ENCODE measurements at regions not wholly inside any gene's neighbourhood (a gene's known extent, or its start where the extent isn't known, plus 50 kb on each side); places are given as distances from the start of the nearest gene placed in this dataset.
"Not testable (repeated sequence)": the region's sequence is repeated elsewhere in the genome, so short reads cannot be mapped to it uniquely, and the experiment has no call there.

DNA sequence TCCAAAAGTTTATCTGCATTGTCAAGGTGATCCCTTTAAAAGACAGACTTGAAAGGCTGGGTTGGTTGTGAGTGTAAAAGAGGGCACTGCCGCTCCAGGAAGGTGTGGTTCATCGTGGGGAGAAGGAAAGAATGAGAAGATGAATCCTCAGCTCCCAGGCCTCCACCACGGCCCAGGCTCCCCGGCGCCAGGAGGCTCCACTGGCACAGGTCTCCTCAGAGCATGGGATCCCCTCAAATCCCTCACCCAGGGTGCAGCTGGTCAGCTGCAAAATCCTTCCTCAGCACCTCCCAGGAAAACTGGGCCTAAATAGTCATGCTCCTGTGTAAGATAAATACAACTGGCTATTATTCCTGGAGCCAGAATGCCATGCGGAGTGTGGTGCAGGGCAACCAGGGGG is 221.1 kb downstream of the ZNF516 start:
- Mint-ChIP-seq H3K27me3 (peaks cover 1 to 2% of the 10 kb centered on the region in 2 donors), H3K4me3 (no peak overlapping the region), H3K4me1 (no peaks in the 10 kb centered on the region), H3K27ac (no peak overlapping the region), H3K9me3 (peaks cover 0 to 4% (median 0%) of the 10 kb centered on the region in 8 donors), H3K36me3 (no peaks in the 10 kb centered on the region)
- intact Hi-C loops (cut with micrococcal nuclease) = no loop called here
- no peaks in the 10 kb centered on the region for H3K4me1 ChIP-seq (ENCODE audit: insufficient read depth, low read length)
- H3K27ac ChIP-seq (ENCODE audit: low read depth, low read length) = no peak overlapping the region
- POLR2A ChIA-PET (ENCODE audit: partially characterized antibody) = no interaction called here
- DNase-seq = no peak
- no peak overlapping the region for H3K4me3 ChIP-seq (ENCODE audit: low read length in 2 of 2)
- no peaks in the 10 kb centered on the region for H3K36me3 ChIP-seq (ENCODE audit: insufficient read depth, low read length)
- no peaks in the 10 kb centered on the region for H3K27me3 ChIP-seq (ENCODE audit: insufficient read depth, low read length)
- H3K9me3 ChIP-seq (ENCODE audit: control insufficient read depth in 1 of 2, low read length in 2 of 2) = no peaks in the 10 kb centered on the region
- CTCF ChIA-PET (ENCODE audit: partially characterized antibody) = no interaction called here

DNA sequence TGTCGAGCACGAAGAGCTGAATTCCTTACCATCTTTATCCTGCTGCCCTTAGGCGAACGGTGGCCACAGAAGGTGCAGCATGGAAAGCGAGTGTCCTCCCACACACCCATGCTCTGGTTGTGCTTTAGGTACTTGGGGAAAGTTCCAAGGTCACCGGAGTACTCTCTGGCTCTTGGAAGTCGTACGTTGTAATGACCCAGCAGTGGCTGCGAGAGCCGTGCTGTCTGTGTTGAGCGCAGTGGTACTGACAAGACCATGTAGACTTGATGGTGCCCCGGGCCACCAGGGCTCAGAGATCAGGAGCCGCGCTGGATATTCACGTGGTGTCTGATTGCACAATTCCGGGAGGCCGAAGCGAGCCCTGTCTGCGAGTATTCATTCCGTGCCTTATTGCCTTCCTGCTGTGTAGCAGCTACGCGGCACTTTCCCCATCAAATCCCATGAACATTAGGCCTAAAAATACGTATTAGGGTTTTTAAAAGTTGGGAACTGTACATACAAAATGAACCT is 222.0 kb downstream of the ZNF516 start:
- H3K36me3 Mint-ChIP-seq = no peaks in the 10 kb centered on the region
- no peak for DNase-seq
- Histone ChIP-seq H3K36me3 (ENCODE audit: insufficient read depth, low read length) (no peaks in the 10 kb centered on the region), H3K4me3 (ENCODE audit: low read length in 2 of 2) (no peak overlapping the region), H3K9me3 (ENCODE audit: control insufficient read depth in 1 of 2, low read length in 2 of 2) (no peaks in the 10 kb centered on the region), H3K27me3 (ENCODE audit: insufficient read depth, low read length) (no peaks in the 10 kb centered on the region), H3K4me1 (ENCODE audit: insufficient read depth, low read length) (no peaks in the 10 kb centered on the region), H3K27ac (ENCODE audit: low read depth, low read length) (no peak overlapping the region)
- H3K4me3 Mint-ChIP-seq = no peak overlapping the region
- intact Hi-C loops (cut with micrococcal nuclease) = no loop called here
- ChIA-PET CTCF (ENCODE audit: partially characterized antibody) (no interaction called here), POLR2A (ENCODE audit: partially characterized antibody) (no interaction called here)
- no peaks in the 10 kb centered on the region for H3K4me1 Mint-ChIP-seq
- no peak overlapping the region for H3K27ac Mint-ChIP-seq
- peaks cover 0 to 4% (median 0%) of the 10 kb centered on the region in 8 donors for H3K9me3 Mint-ChIP-seq
- peaks cover under 1 to 2% of the 10 kb centered on the region in 2 donors for H3K27me3 Mint-ChIP-seq

DNA sequence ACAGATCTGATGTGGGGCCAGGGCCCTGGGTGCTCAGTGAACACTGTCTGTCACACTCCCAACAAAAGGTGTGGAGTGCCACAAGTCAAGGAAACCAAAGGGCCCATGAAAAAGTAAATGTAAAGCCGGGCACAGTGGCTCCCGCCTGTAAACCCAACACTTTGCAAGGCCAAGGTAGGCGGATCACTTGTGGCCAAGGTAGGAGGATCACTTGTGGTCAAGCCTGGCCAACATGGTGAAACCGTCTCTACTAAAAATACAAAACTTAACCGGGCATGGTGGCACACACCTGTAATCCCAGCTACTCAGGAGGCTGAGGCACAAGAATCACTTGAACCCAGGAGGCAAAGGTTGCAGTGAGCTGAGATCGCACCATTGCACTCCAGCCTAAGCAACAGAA is 227.6 kb downstream of the ZNF516 start:
- H3K9me3 ChIP-seq (ENCODE audit: control insufficient read depth in 1 of 2, low read length in 2 of 2); H3K27me3 ChIP-seq (ENCODE audit: insufficient read depth, low read length); CTCF ChIA-PET (ENCODE audit: partially characterized antibody); DNase-seq; H3K27ac ChIP-seq (ENCODE audit: low read depth, low read length); H3K4me1 ChIP-seq (ENCODE audit: insufficient read depth, low read length); H3K4me3 Mint-ChIP-seq; intact Hi-C loops (cut with micrococcal nuclease); H3K4me3 ChIP-seq (ENCODE audit: low read length in 2 of 2); H3K27ac Mint-ChIP-seq; H3K36me3 Mint-ChIP-seq; H3K36me3 ChIP-seq (ENCODE audit: insufficient read depth, low read length); POLR2A ChIA-PET (ENCODE audit: partially characterized antibody); H3K4me1 Mint-ChIP-seq; H3K9me3 Mint-ChIP-seq: not testable (repeated sequence)
- peaks cover 4 to 10% of the 10 kb centered on the region in 2 donors for H3K27me3 Mint-ChIP-seq

DNA sequence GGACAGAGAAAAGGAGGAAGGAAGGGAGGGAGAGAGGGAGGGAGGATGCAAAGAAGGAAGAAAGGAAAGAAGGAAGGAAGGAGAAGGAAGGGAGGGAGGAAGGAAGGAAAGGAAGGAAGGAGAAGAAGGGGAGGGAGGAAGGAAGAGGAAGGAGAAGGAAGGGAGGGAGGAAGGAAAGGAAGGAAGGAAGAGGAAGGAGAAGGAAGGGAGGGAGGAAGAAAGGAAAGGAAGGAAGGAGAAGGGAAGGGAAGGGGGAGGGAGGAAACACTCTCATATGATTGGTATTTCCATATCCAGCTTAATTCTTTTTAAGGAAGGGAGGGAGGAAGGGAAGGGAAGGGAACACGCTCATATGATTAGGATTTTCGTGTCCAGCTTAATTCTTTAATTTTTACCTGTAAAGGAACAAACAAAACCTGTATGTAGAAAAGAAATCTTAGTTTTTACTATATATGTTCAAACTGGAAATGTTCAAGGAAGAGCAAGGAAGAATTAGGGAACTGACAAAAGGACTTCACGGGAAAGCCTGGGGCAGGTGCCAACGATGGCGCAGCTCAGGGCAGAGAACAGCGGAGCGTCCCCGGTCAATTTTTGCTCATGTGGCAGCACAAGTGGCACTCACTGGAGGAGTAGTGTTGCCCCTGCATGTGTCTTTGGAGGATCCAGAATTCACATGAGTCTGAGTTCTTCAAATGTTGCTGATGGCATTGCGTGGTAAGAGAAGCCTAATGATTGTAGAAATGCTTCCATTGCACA is 228.6 kb downstream of the ZNF516 start:
- DNase-seq = no peak
- H3K27me3 ChIP-seq (ENCODE audit: insufficient read depth, low read length) = no peaks in the 10 kb centered on the region
- Mint-ChIP-seq H3K36me3 (no peaks in the 10 kb centered on the region), H3K4me3 (no peak overlapping the region), H3K4me1 (no peaks in the 10 kb centered on the region), H3K9me3 (no peaks in the 10 kb centered on the region), H3K27ac (no peak overlapping the region), H3K27me3 (peaks cover 4 to 10% of the 10 kb centered on the region in 2 donors)
- POLR2A ChIA-PET (ENCODE audit: partially characterized antibody) = no interaction called here
- no peak overlapping the region for H3K27ac ChIP-seq (ENCODE audit: low read depth, low read length)
- intact Hi-C loops (cut with micrococcal nuclease) = no loop called here
- H3K4me1 ChIP-seq (ENCODE audit: insufficient read depth, low read length) = no peaks in the 10 kb centered on the region
- no peak overlapping the region for H3K4me3 ChIP-seq (ENCODE audit: low read length in 2 of 2)
- H3K36me3 ChIP-seq (ENCODE audit: insufficient read depth, low read length) = no peaks in the 10 kb centered on the region
- no peaks in the 10 kb centered on the region for H3K9me3 ChIP-seq (ENCODE audit: control insufficient read depth in 1 of 2, low read length in 2 of 2)
- CTCF ChIA-PET (ENCODE audit: partially characterized antibody) = no interaction called here

DNA sequence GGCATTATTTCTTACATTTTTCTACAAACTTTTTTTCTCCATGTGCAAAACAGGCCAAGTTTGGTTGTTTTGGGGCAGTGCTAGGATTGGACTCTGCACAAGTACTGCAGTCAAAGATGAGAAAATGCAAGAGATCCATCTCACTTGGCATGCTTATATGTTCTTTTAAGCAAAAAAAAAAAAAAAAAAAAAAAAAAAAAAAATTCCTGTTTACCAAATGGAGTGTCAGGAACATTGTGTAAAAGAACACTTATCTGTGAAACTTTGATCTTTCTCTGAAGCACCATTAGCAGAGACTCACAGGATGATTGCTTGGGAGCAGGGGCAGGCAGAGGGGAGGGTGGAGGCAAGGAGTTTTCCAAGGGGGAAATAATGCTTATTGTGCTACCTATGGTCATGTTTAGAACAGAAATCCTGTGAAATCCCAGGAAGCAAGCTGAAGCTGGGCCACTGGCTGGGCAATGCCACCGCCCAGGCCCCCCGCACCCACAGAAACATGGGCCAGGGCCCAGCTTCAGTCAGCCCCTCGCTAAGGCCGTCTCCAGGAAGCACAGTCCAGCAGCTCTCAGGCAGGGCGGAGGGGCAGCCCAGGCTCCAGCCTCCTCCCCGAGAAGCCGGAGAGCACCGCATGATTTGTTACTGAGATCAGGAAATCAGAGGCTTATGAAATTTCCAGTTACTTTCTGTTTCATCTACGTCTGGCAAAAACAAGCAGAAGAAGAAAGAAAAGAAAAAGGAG is 229.4 kb downstream of the ZNF516 start:
- H3K27me3 ChIP-seq (ENCODE audit: insufficient read depth, low read length) = no peaks in the 10 kb centered on the region
- H3K27ac Mint-ChIP-seq = no peak overlapping the region
- H3K27ac ChIP-seq (ENCODE audit: low read depth, low read length) = no peak overlapping the region
- no peak overlapping the region for H3K4me3 ChIP-seq (ENCODE audit: low read length in 2 of 2)
- H3K4me3 Mint-ChIP-seq = no peak overlapping the region
- H3K4me1 Mint-ChIP-seq = no peaks in the 10 kb centered on the region
- CTCF ChIA-PET (ENCODE audit: partially characterized antibody) = no interaction called here
- no peaks in the 10 kb centered on the region for H3K4me1 ChIP-seq (ENCODE audit: insufficient read depth, low read length)
- no peaks in the 10 kb centered on the region for H3K9me3 ChIP-seq (ENCODE audit: control insufficient read depth in 1 of 2, low read length in 2 of 2)
- POLR2A ChIA-PET (ENCODE audit: partially characterized antibody) = no interaction called here
- H3K27me3 Mint-ChIP-seq = peaks cover 4 to 10% of the 10 kb centered on the region in 2 donors
- no peak for DNase-seq
- no peaks in the 10 kb centered on the region for H3K9me3 Mint-ChIP-seq
- no peaks in the 10 kb centered on the region for H3K36me3 ChIP-seq (ENCODE audit: insufficient read depth, low read length)
- no peaks in the 10 kb centered on the region for H3K36me3 Mint-ChIP-seq
- intact Hi-C loops (cut with micrococcal nuclease) = no loop called here

DNA sequence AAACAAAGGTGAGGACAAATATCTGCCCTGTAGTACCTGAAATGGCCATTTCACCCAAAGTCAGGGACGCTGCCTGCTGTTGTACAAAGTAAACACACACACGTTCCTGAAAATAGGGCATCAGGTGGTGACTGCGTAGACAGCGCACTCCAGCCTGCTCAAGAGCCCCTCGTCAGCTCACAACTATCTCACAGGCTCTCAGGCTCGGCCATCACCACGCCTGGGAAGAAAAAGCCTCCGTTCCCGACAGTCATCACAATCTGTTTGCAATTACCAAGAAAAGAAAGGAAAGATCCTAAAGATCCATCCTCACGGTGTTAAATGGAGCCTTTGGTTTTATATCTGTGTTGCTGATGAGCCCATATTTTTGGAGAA is 230.2 kb downstream of the ZNF516 start:
- H3K4me3 Mint-ChIP-seq = no peak overlapping the region
- H3K4me1 Mint-ChIP-seq = no peaks in the 10 kb centered on the region
- no peaks in the 10 kb centered on the region for H3K36me3 Mint-ChIP-seq
- Histone ChIP-seq H3K4me1 (ENCODE audit: insufficient read depth, low read length) (no peaks in the 10 kb centered on the region), H3K4me3 (ENCODE audit: low read length in 2 of 2) (no peak overlapping the region), H3K27me3 (ENCODE audit: insufficient read depth, low read length) (no peaks in the 10 kb centered on the region), H3K36me3 (ENCODE audit: insufficient read depth, low read length) (no peaks in the 10 kb centered on the region), H3K27ac (ENCODE audit: low read depth, low read length) (no peak overlapping the region), H3K9me3 (ENCODE audit: control insufficient read depth in 1 of 2, low read length in 2 of 2) (no peaks in the 10 kb centered on the region)
- H3K27ac Mint-ChIP-seq = no peak overlapping the region
- ChIA-PET POLR2A (ENCODE audit: partially characterized antibody) (no interaction called here), CTCF (ENCODE audit: partially characterized antibody) (no interaction called here)
- no peaks in the 10 kb centered on the region for H3K9me3 Mint-ChIP-seq
- peaks cover 4 to 10% of the 10 kb centered on the region in 2 donors for H3K27me3 Mint-ChIP-seq
- DNase-seq = no peak
- intact Hi-C loops (cut with micrococcal nuclease) = no loop called here

DNA sequence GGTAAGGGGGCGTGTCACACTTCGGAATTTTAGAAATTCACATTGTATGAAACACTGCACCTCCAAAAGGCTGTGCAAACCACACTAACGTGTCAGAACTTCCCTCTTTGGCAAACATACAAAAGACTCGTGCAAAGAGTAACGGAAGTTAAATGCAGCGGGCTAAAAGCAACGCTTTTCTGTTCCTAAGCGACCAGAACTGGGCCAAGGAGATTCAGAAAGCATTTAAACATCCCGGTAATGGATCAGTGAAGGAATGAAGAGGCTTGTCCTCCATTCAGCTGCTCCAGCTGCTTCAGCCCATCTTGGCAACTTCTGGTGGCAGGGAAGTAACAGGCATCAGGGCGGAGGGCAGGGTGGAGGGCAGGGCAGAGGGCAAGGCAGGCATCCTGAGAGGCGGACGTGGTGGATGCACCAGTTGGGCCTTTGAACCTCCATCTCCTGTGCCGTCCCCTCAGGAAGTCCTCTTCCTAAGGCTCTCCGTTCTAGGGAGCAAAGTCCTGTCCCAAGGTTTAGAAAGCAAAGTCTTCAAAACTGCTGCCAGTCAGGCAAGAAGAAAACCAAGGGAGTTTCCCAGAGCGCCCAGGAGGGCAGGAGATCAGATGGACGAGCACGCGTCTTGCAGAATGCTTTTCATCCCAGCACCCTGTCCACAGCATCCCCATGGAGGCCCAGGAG is 230.7 kb downstream of the ZNF516 start:
- no peaks in the 10 kb centered on the region for H3K36me3 Mint-ChIP-seq
- H3K4me3 Mint-ChIP-seq = no peak overlapping the region
- Histone ChIP-seq H3K9me3 (ENCODE audit: control insufficient read depth in 1 of 2, low read length in 2 of 2) (no peaks in the 10 kb centered on the region), H3K27me3 (ENCODE audit: insufficient read depth, low read length) (no peaks in the 10 kb centered on the region), H3K36me3 (ENCODE audit: insufficient read depth, low read length) (no peaks in the 10 kb centered on the region), H3K27ac (ENCODE audit: low read depth, low read length) (no peak overlapping the region), H3K4me1 (ENCODE audit: insufficient read depth, low read length) (no peaks in the 10 kb centered on the region), H3K4me3 (ENCODE audit: low read length in 2 of 2) (no peak overlapping the region)
- DNase-seq = no peak
- H3K27ac Mint-ChIP-seq = no peak overlapping the region
- no peaks in the 10 kb centered on the region for H3K4me1 Mint-ChIP-seq
- ChIA-PET CTCF (ENCODE audit: partially characterized antibody) (no interaction called here), POLR2A (ENCODE audit: partially characterized antibody) (no interaction called here)
- peaks cover 4 to 8% of the 10 kb centered on the region in 2 donors for H3K27me3 Mint-ChIP-seq
- intact Hi-C loops (cut with micrococcal nuclease) = no loop called here
- no peaks in the 10 kb centered on the region for H3K9me3 Mint-ChIP-seq
